Activated CD4-positive, alpha-beta T cell treated with anti-CD3 and anti-CD28 coated beads, Interleukin-2, amount 50 U/mL, for 16 hours (primary cell): ENCODE measurements at regions not wholly inside any gene's neighbourhood (a gene's known extent, or its start where the extent isn't known, plus 50 kb on each side); places are given as distances from the start of the nearest gene placed in this dataset.

Experiments used
- DNase-seq: peaks from one replicate; pipeline ENCODE4 v3.0.0-alpha.2; 2020

GRCh38 chr16:52095471-52095870, 451.5 kb downstream of the TOX3 start:
- DNase-seq: no peak

- DNase-seq: no peak
Observed at GRCh38 chr16:52092126-52092525, 454.8 kb downstream of the TOX3 start.

GRCh38 chr16:52090080-52090479, 456.9 kb downstream of the TOX3 start:
- DNase-seq: no peak

- DNase-seq: no peak
Observed at GRCh38 chr16:52089476-52089875, 457.5 kb downstream of the TOX3 start.

- DNase-seq: no peak
Observed at GRCh38 chr16:52086901-52087300, 460.0 kb downstream of the TOX3 start.

GRCh38 chr16:52078716-52079655, 468.0 kb downstream of the TOX3 start:
- no peak for DNase-seq

- DNase-seq: no peak
Observed at GRCh38 chr16:52077607-52078006, 469.3 kb downstream of the TOX3 start.

- DNase-seq: no peak
Observed at GRCh38 chr16:52076801-52077201, 470.1 kb downstream of the TOX3 start.

- no peak for DNase-seq
Observed at GRCh38 chr16:52076332-52076731, 470.6 kb downstream of the TOX3 start.

- DNase-seq: no peak
Observed at GRCh38 chr16:52074133-52074532, 472.8 kb downstream of the TOX3 start.

GRCh38 chr16:52073024-52073423, 473.9 kb downstream of the TOX3 start:
- DNase-seq: no peak

GRCh38 chr16:52071101-52071500, 475.8 kb downstream of the TOX3 start:
- DNase-seq: no peak

GRCh38 chr16:52070341-52071057, 476.4 kb downstream of the TOX3 start:
- DNase-seq: no peak

GRCh38 chr16:52069866-52070265, 477.1 kb downstream of the TOX3 start:
- no peak for DNase-seq

GRCh38 chr16:52068447-52069074, 478.4 kb downstream of the TOX3 start:
- no peak for DNase-seq

GRCh38 chr16:52066962-52067361, 480.0 kb downstream of the TOX3 start:
- DNase-seq: no peak

GRCh38 chr16:52056259-52056658, 490.7 kb downstream of the TOX3 start:
- no peak for DNase-seq

- DNase-seq: no peak
Observed at GRCh38 chr16:52055381-52055780, 491.6 kb downstream of the TOX3 start.

- DNase-seq: no peak
Observed at GRCh38 chr16:52054326-52054725, 492.6 kb downstream of the TOX3 start.

- DNase-seq: no peak
Observed at GRCh38 chr16:52052818-52053217, 494.1 kb downstream of the TOX3 start.

- DNase-seq: no peak
Observed at GRCh38 chr16:52051414-52052172, 495.4 kb downstream of the TOX3 start.

- DNase-seq: no peak
Observed at GRCh38 chr16:52050418-52050817, 496.5 kb downstream of the TOX3 start.

- no peak for DNase-seq
Observed at GRCh38 chr16:52035436-52035835, 511.5 kb downstream of the TOX3 start.
